Neural cell (in vitro differentiated cells): ENCODE measurements at regions not wholly inside any gene's neighbourhood (a gene's known extent, or its start where the extent isn't known, plus 50 kb on each side); places are given as distances from the start of the nearest gene placed in this dataset.

ENCODE experiments used
- H2AFZ ChIP-seq: fragments of 200-600, 300-800 bp; sonication (generic), shearing (Covaris generic); 2 replicates; pipeline ENCODE4 v1.6.0; 2014; ENCODE audit warnings: low read depth, mild to moderate bottlenecking, antibody characterized with exemption, low read length, moderate library complexity
- H3F3A ChIP-seq: fragments of 200-600 bp; shearing (Covaris generic); 2 replicates; pipeline ENCODE4 v1.6.1; 2016; ENCODE audit warnings: mild to moderate bottlenecking, moderate library complexity, mixed read lengths, antibody characterized with exemption, low read length; ENCODE audit not compliant: insufficient read depth, poor library complexity, severe bottlenecking
- H3K27ac ChIP-seq: fragments of 200-600, 300-800 bp; sonication (generic), shearing (Covaris generic); 2 replicates; pipeline ENCODE4 v1.5.1; 2014; ENCODE audit warnings: mild to moderate bottlenecking, low read length, moderate library complexity
- H3K27me3 ChIP-seq: fragments of 300-800, 200-600 bp; sonication (generic), shearing (Covaris generic); 2 replicates; pipeline ENCODE4 v1.6.0; 2014; ENCODE audit warnings: mild to moderate bottlenecking, low read depth, low read length, moderate library complexity; ENCODE audit not compliant: insufficient read depth
- H3K36me3 ChIP-seq: fragments of 300-800, 200-600 bp; sonication (generic), shearing (Covaris generic); 2 replicates; pipeline ENCODE4 v1.5.1; 2014; ENCODE audit warnings: mild to moderate bottlenecking, antibody characterized with exemption, low read length, moderate library complexity; ENCODE audit not compliant: insufficient read depth
- H3K4me2 ChIP-seq: fragments of 300-800, 200-600 bp; sonication (generic), shearing (Covaris generic); 2 replicates; pipeline ENCODE4 v1.6.0; 2014; ENCODE audit warnings: mild to moderate bottlenecking, low read length
- H3K4me3 ChIP-seq: fragments of 300-800, 200-600 bp; sonication (generic), shearing (Covaris generic); 2 replicates; pipeline ENCODE4 v1.5.1; 2014; ENCODE audit warnings: mild to moderate bottlenecking, low read length, moderate library complexity
- H3K79me2 ChIP-seq: fragments of 200-600 bp; shearing (Covaris generic); replicated peaks from 2 replicates; pipeline ENCODE4 v1.6.0; 2014; ENCODE audit warnings: mild to moderate bottlenecking, low read length, moderate library complexity; ENCODE audit not compliant: insufficient read depth
- H3K9ac ChIP-seq: fragments of 300-800, 200-600 bp; sonication (generic), shearing (Covaris generic); 2 replicates; pipeline ENCODE4 v1.6.1; 2016; ENCODE audit warnings: mild to moderate bottlenecking, low read length, mixed read lengths
- H3K9me2 ChIP-seq: fragments of 200-600 bp; shearing (Covaris generic); 2 replicates; pipeline ENCODE4 v1.6.1; 2016; ENCODE audit warnings: mild to moderate bottlenecking, low read length, mixed read lengths; ENCODE audit not compliant: insufficient read depth
- H3K9me3 ChIP-seq: fragments of 200-600, 300-800 bp; sonication (generic), shearing (Covaris generic); 2 replicates; pipeline ENCODE4 v1.6.1; 2016; ENCODE audit warnings: mild to moderate bottlenecking, mixed run types, low read length, moderate library complexity, mixed read lengths
- H4K20me1 ChIP-seq: fragments of 200-600 bp; shearing (Covaris generic); 2 replicates; pipeline ENCODE4 v1.6.1; 2016; ENCODE audit warnings: mild to moderate bottlenecking, mixed run types; ENCODE audit not compliant: insufficient read depth
- CTCF ChIP-seq: fragments of 450-650 bp; IDR thresholded peaks from 2 replicates; pipeline ENCODE4 v1.5.1; 2014; ENCODE audit warnings: antibody characterized with exemption, mild to moderate bottlenecking, moderate library complexity; ENCODE audit not compliant: poor library complexity, severe bottlenecking
- EP300 ChIP-seq: fragments of 450-650 bp; conservative IDR thresholded peaks from 2 replicates; pipeline ENCODE4 v1.6.1; 2014; ENCODE audit warnings: antibody characterized with exemption, mild to moderate bottlenecking, moderate library complexity; ENCODE audit not compliant: poor library complexity, severe bottlenecking
- EZH2 ChIP-seq: fragments of 200-600, 300-800 bp; shearing (Covaris generic), sonication (generic); IDR thresholded peaks from 2 replicates; pipeline ENCODE4 v1.6.1; 2014; ENCODE audit warnings: antibody characterized with exemption, low read length, borderline replicate concordance, mild to moderate bottlenecking; ENCODE audit not compliant: insufficient read depth, poor library complexity, severe bottlenecking
- MXI1 ChIP-seq: fragments of 450-650 bp; conservative IDR thresholded peaks from 2 replicates; pipeline ENCODE4 v1.6.1; 2014; ENCODE audit warnings: antibody characterized with exemption, mild to moderate bottlenecking; ENCODE audit not compliant: poor library complexity, severe bottlenecking
- POLR2AphosphoS5 ChIP-seq: IDR thresholded peaks from 2 replicates; pipeline ENCODE4 v1.6.1; 2012
- RAD21 ChIP-seq: fragments of 450-650 bp; conservative IDR thresholded peaks from 2 replicates; pipeline ENCODE4 v1.6.1; 2014; ENCODE audit warnings: antibody characterized with exemption, mild to moderate bottlenecking, moderate library complexity
- REST ChIP-seq: IDR thresholded peaks from 2 replicates; pipeline ENCODE4 v1.6.1; 2012; ENCODE audit warnings: borderline replicate concordance
- SMC3 ChIP-seq: fragments of 450-650 bp; conservative IDR thresholded peaks from 2 replicates; pipeline ENCODE4 v1.6.1; 2014; ENCODE audit warnings: antibody characterized with exemption, mild to moderate bottlenecking, moderate library complexity; ENCODE audit not compliant: poor library complexity
- TAF1 ChIP-seq: IDR thresholded peaks from 2 replicates; pipeline ENCODE4 v1.6.1; 2012; ENCODE audit warnings: low read depth

- Histone ChIP-seq H2AFZ (no peak overlapping the region), H3K27ac (no peak overlapping the region), H3K27me3 (no peaks in the 10 kb centered on the region), H3K9me3 (no peaks in the 10 kb centered on the region), H4K20me1 (no peaks in the 10 kb centered on the region), H3K9me2 (no peaks in the 10 kb centered on the region), H3K9ac (no peak overlapping the region), H3K36me3 (no peaks in the 10 kb centered on the region), H3K4me2 (no peak overlapping the region), H3F3A (no peaks in the 10 kb centered on the region), H3K4me3 (no peak overlapping the region), H3K79me2 (no peaks in the 10 kb centered on the region)
- TF ChIP-seq CTCF: no peak
- TF ChIP-seq POLR2AphosphoS5: no peak
Measured at GRCh38 chr4:35963383-35963782, 280.9 kb downstream of the ARAP2 start.

GRCh38 chr4:35963974-35964515, 280.3 kb downstream of the ARAP2 start:
- H3K4me3 ChIP-seq: no peak overlapping the region
- no peaks in the 10 kb centered on the region for H3K9me2 ChIP-seq
- no peaks in the 10 kb centered on the region for H3K9me3 ChIP-seq
- no peak for TF ChIP-seq MXI1
- TF ChIP-seq REST: no peak
- H3K4me2 ChIP-seq: no peak overlapping the region
- no peak overlapping the region for H2AFZ ChIP-seq
- H3K9ac ChIP-seq: no peak overlapping the region
- H3F3A ChIP-seq: no peaks in the 10 kb centered on the region
- H3K27ac ChIP-seq: no peak overlapping the region
- H3K27me3 ChIP-seq: no peaks in the 10 kb centered on the region
- H4K20me1 ChIP-seq: no peaks in the 10 kb centered on the region
- no peaks in the 10 kb centered on the region for H3K36me3 ChIP-seq
- H3K79me2 ChIP-seq: no peaks in the 10 kb centered on the region

- Histone ChIP-seq H3K4me3 (no peak overlapping the region), H3K9me3 (no peaks in the 10 kb centered on the region), H3K79me2 (no peaks in the 10 kb centered on the region), H3K4me2 (no peak overlapping the region), H3K27me3 (no peaks in the 10 kb centered on the region), H3K9me2 (no peaks in the 10 kb centered on the region), H3K36me3 (no peaks in the 10 kb centered on the region), H3K27ac (no peak overlapping the region), H3K9ac (no peak overlapping the region), H4K20me1 (no peaks in the 10 kb centered on the region), H2AFZ (no peak overlapping the region), H3F3A (no peaks in the 10 kb centered on the region)
- TF ChIP-seq REST (no peak), POLR2AphosphoS5 (no peak), RAD21 (no peak), EZH2 (no peak), TAF1 (no peak), SMC3 (no peak), MXI1 (no peak), EP300 (no peak), CTCF (no peak)
Measured at GRCh38 chr4:35965300-35965699, 279.0 kb downstream of the ARAP2 start.
